IMR-90 (cell line): ENCODE measurements at regions not wholly inside any gene's neighbourhood (a gene's known extent, or its start where the extent isn't known, plus 50 kb on each side); places are given as distances from the start of the nearest gene placed in this dataset.

Source experiments
- ATAC-seq: fragments of 200-7000 bp; cut with Tn5 transposase; 2 replicates; pipeline ENCODE4 v1.9.1; 2020; ENCODE audit warnings: low read depth, mild to moderate bottlenecking, moderate library complexity
- BruUV-seq: library from RNA; stranded (reverse); fragments of 400-500 nt; replicated peaks from 2 replicates; lab custom pipeline; 2021; lab: Mats Ljungman, UMichigan
- CTCF ChIA-PET: fragments of 300-600 bp; formaldehyde crosslinking; extraction: SDS; loops from one replicate; lab custom pipeline; 2021; ENCODE audit warnings: antibody characterized with exemption; lab: Yijun Ruan, JAX
- POLR2A ChIA-PET: fragments of 300-600 bp; sonication (Branson Sonifier 250); formaldehyde crosslinking; loops from one replicate; lab custom pipeline; 2022; ENCODE audit warnings: antibody characterized with exemption; ENCODE audit not compliant: unreplicated experiment; lab: Charles Lee
- DNase-seq: peaks from one replicate; pipeline ENCODE4 v3.0.0; 2013
- H2AFZ ChIP-seq: replicated peaks from 2 replicates; pipeline ENCODE3; 2013; ENCODE audit warnings: low read length, mild to moderate bottlenecking; ENCODE audit not compliant: poor library complexity
- H2AK5ac ChIP-seq: 2 replicates; pipeline ENCODE4 v1.6.1; 2013; ENCODE audit warnings: low read depth, low read length, inconsistent platforms
- H2AK9ac ChIP-seq: replicated peaks from 2 replicates; pipeline ENCODE3; 2013; ENCODE audit warnings: mild to moderate bottlenecking, low read depth, low read length, moderate library complexity; ENCODE audit not compliant: poor library complexity
- H2BK120ac ChIP-seq: 2 replicates; pipeline ENCODE4 v1.6.1; 2013; ENCODE audit warnings: low read depth, low read length, inconsistent platforms
- H2BK15ac ChIP-seq: 3 replicates; pipeline ENCODE4 v1.6.1; 2013; ENCODE audit warnings: low read depth, low read length, inconsistent platforms
- H2BK20ac ChIP-seq: 2 replicates; pipeline ENCODE4 v1.6.1; 2013; ENCODE audit warnings: low read depth, mild to moderate bottlenecking, inconsistent platforms, low read length, moderate library complexity
- H2BK5ac ChIP-seq: 2 replicates; pipeline ENCODE4 v1.6.1; 2013; ENCODE audit warnings: mild to moderate bottlenecking, low read depth, low read length, inconsistent platforms; ENCODE audit not compliant: poor library complexity, severe bottlenecking
- H3K14ac ChIP-seq: replicated peaks from 2 replicates; pipeline ENCODE4 v1.6.1; 2013; ENCODE audit warnings: low read depth, low read length, inconsistent platforms
- H3K18ac ChIP-seq: 2 replicates; pipeline ENCODE4 v1.6.1; 2013; ENCODE audit warnings: low read depth, low read length, control low read depth
- H3K23ac ChIP-seq: 2 replicates; pipeline ENCODE4 v1.6.1; 2013; ENCODE audit warnings: low read depth, low read length, inconsistent platforms
- H3K27ac ChIP-seq: 2 replicates; pipeline ENCODE4 v1.5.1; 2013; ENCODE audit warnings: mild to moderate bottlenecking, control low read depth, low read length; ENCODE audit not compliant: insufficient read depth
- H3K27me3 ChIP-seq: 2 replicates; pipeline ENCODE4 v1.6.1; 2013; ENCODE audit warnings: low read length; ENCODE audit not compliant: control insufficient read depth, insufficient read depth
- H3K36me3 ChIP-seq: 2 replicates; pipeline ENCODE4 v1.6.1; 2013; ENCODE audit warnings: low read length, mixed read lengths; ENCODE audit not compliant: control insufficient read depth, insufficient read depth
- H3K4ac ChIP-seq: 2 replicates; pipeline ENCODE4 v1.6.1; 2013; ENCODE audit warnings: low read depth, low read length, inconsistent platforms
- H3K4me1 ChIP-seq: 2 replicates; pipeline ENCODE4 v1.6.1; 2013; ENCODE audit warnings: low read length, mixed read lengths; ENCODE audit not compliant: control insufficient read depth, insufficient read depth
- H3K4me2 ChIP-seq: 2 replicates; pipeline ENCODE4 v1.6.1; 2013; ENCODE audit warnings: low read depth, mild to moderate bottlenecking, control low read depth, low read length, moderate library complexity
- H3K4me3 ChIP-seq: 2 replicates; pipeline ENCODE4 v1.5.1; 2013; ENCODE audit warnings: low read depth, mild to moderate bottlenecking, control low read depth, low read length, moderate library complexity; ENCODE audit not compliant: insufficient read depth
- H3K56ac ChIP-seq: 2 replicates; pipeline ENCODE4 v1.6.1; 2013; ENCODE audit warnings: low read length, inconsistent platforms; ENCODE audit not compliant: insufficient read depth; ENCODE audit errors: extremely low read depth
- H3K79me1 ChIP-seq, 2 experiments: 2 replicates each; pipeline ENCODE4 v1.6.1; 2013; ENCODE audit warnings: low read length in 2 of 2, inconsistent platforms in 1 of 2, low read depth in 1 of 2
- H3K9ac ChIP-seq: 2 replicates; pipeline ENCODE4 v1.6.1; 2013; ENCODE audit warnings: low read depth, low read length, control low read depth
- H3K9me1 ChIP-seq: 2 replicates; pipeline ENCODE4 v1.6.1; 2013; ENCODE audit warnings: low read length, inconsistent platforms; ENCODE audit not compliant: insufficient read depth
- H3K9me3 ChIP-seq: 2 replicates; pipeline ENCODE4 v1.6.1; 2013; ENCODE audit warnings: low read length; ENCODE audit not compliant: control insufficient read depth, insufficient read depth
- H4K20me1 ChIP-seq: 2 replicates; pipeline ENCODE4 v1.6.1; 2013; ENCODE audit warnings: low read length, inconsistent platforms; ENCODE audit not compliant: insufficient read depth
- H4K5ac ChIP-seq: 2 replicates; pipeline ENCODE4 v1.6.1; 2013; ENCODE audit warnings: mild to moderate bottlenecking, low read depth, low read length, control low read depth
- H4K8ac ChIP-seq, 2 experiments: 2 replicates each; pipeline ENCODE4 v1.6.1; 2013; ENCODE audit warnings: low read depth in 2 of 2, low read length in 2 of 2, control low read depth in 1 of 2, inconsistent platforms in 1 of 2
- H4K91ac ChIP-seq: 2 replicates; pipeline ENCODE4 v1.6.1; 2013; ENCODE audit warnings: low read depth, low read length, inconsistent platforms; ENCODE audit not compliant: insufficient read depth
- ELK1 ChIP-seq: fragments of 150-350 bp; IDR thresholded peaks from 2 replicates; pipeline ENCODE4 v1.6.1; 2016; ENCODE audit warnings: low read depth, mild to moderate bottlenecking, low read length, moderate library complexity, borderline replicate concordance
- FOS ChIP-seq: fragments of 150-350 bp; IDR thresholded peaks from 2 replicates; pipeline ENCODE4 v1.6.1; 2016; ENCODE audit warnings: low read depth, low read length
- RFX5 ChIP-seq: IDR thresholded peaks from 2 replicates; pipeline ENCODE4 v1.8.0; 2012; ENCODE audit warnings: low read depth, mild to moderate bottlenecking, low read length, moderate library complexity
- USF2 ChIP-seq: fragments of 150-350 bp; IDR thresholded peaks from 2 replicates; pipeline ENCODE4 v1.6.1; 2017; ENCODE audit warnings: mild to moderate bottlenecking, antibody characterized with exemption, low read length, low read depth
- WGBS, 2 experiments: methylation state at CpG; one replicate each; pipeline versions ENCODE4 v1.1.5 to v1.1.7; 2013; ENCODE audit warnings: missing lambda C conversion rate in 2 of 2; ENCODE audit not compliant: insufficient read length in 1 of 2; ENCODE audit errors: extremely low coverage in 2 of 2; 5-methylcytosine and 5-hydroxymethylcytosine counted together
- dilution Hi-C: fragments of 300-500 bp; cut with HindIII; formaldehyde crosslinking; loops from one replicate; pipeline ENCODE4 v1.14.3; 2018; ENCODE audit warnings: low sequenced_read_pairs; ENCODE audit not compliant: unreplicated experiment
- in situ Hi-C: fragments of 300-500 bp; cut with MboI; formaldehyde crosslinking; loops from 3 replicates; pipeline ENCODE4 v1.14.3; 2019; ENCODE audit warnings: low sequenced_read_pairs, inconsistent platforms, mixed read lengths
- intact Hi-C: fragments of 100-400 bp; cut with micrococcal nuclease; formaldehyde crosslinking; loops from 2 replicates; pipeline ENCODE4 v1.10.0; 2022

- no peak overlapping the region for H3K23ac ChIP-seq
- H4K5ac ChIP-seq: no peak overlapping the region
- no peak overlapping the region for H3K56ac ChIP-seq
- no peak overlapping the region for H4K91ac ChIP-seq
- dilution Hi-C loops (no loop called here), intact Hi-C loops (loop anchor here (1.0 to 10.0 kb wide), 4 partner anchors 365 to 815 kb away; no protein-coding TSS in a partner anchor), in situ Hi-C loops (loop anchor here (10.0 to 25.0 kb wide), 2 partner anchors 597 to 815 kb away; no protein-coding TSS in a partner anchor)
- H3K18ac ChIP-seq: no peak overlapping the region
- no peak overlapping the region for H4K8ac ChIP-seq
- H3K36me3 ChIP-seq: no peaks in the 10 kb centered on the region
- no peak overlapping the region for H3K9ac ChIP-seq
- no peak overlapping the region for H2BK20ac ChIP-seq
- H3K14ac ChIP-seq: no peak overlapping the region
- H2AK9ac ChIP-seq: no peak overlapping the region
- no peak overlapping the region for H2AK5ac ChIP-seq
- H3K9me3 ChIP-seq: no peaks in the 10 kb centered on the region
- H3K4me1 ChIP-seq: no peaks in the 10 kb centered on the region
- H3K4me3 ChIP-seq: no peak overlapping the region
- no TSS peak for BruUV-seq
- POLR2A ChIA-PET: no interaction called here
- CTCF ChIA-PET: interaction anchor here (0.8 to 1.3 kb wide), 3 partner anchors 11 to 33 kb away, joined by 3 to 4 read pairs (median 4); no protein-coding TSS in a partner anchor
- WGBS, 2 experiments: 100% methylated on average over 1 of the region's 2 CpGs; no CpG with 5 or more reads in 1 of the 2 experiments
- no peak overlapping the region for H2BK15ac ChIP-seq
- no peaks in the 10 kb centered on the region for H3K9me1 ChIP-seq
- no peak overlapping the region for H3K4me2 ChIP-seq
- H2AFZ ChIP-seq: no peak overlapping the region
- no peak for TF ChIP-seq USF2
- no peak for TF ChIP-seq RFX5
- no peak for TF ChIP-seq ELK1
- no peak for TF ChIP-seq FOS
- no peak for DNase-seq
- H4K20me1 ChIP-seq: no peaks in the 10 kb centered on the region
- no peak overlapping the region for H2BK5ac ChIP-seq
- H3K79me1 ChIP-seq: no peaks in the 10 kb centered on the region
- ATAC-seq: no peak
- H3K27ac ChIP-seq: no peak overlapping the region
- no peak overlapping the region for H2BK120ac ChIP-seq
- H3K27me3 ChIP-seq: no peaks in the 10 kb centered on the region
- no peak overlapping the region for H3K4ac ChIP-seq
These were observed 152.3 kb downstream of the ATXN7L3B start for GRCh38 chr12:74689929-74690328.
